GM12865 (cell line): ENCODE measurements at regions not wholly inside any gene's neighbourhood (a gene's known extent, or its start where the extent isn't known, plus 50 kb on each side); places are given as distances from the start of the nearest gene placed in this dataset.
A peak's percentile ranks its signal among the peaks of the same experiment; 100 is the strongest.
"Not testable (repeated sequence)": the region's sequence is repeated elsewhere in the genome, so short reads cannot be mapped to it uniquely, and the experiment has no call there.

ENCODE experiments used
- DNase-seq: peaks from one replicate; pipeline ENCODE4 v3.0.0; 2010; ENCODE audit warnings: low read depth
- H3K4me3 ChIP-seq: 2 replicates; pipeline ENCODE4 v1.5.1; 2011; ENCODE audit warnings: mild to moderate bottlenecking, low read depth, low read length, control low read depth
- CTCF ChIP-seq: IDR thresholded peaks from 2 replicates; pipeline ENCODE4 v1.5.1; 2011; ENCODE audit warnings: low read length, control low read depth, low read depth, inconsistent platforms; ENCODE audit not compliant: insufficient read depth; ENCODE audit errors: missing control alignments

- peak; percentile 94 for DNase-seq
- peak; percentile 64 for TF ChIP-seq CTCF
- peak overlapping the region; percentile 19 for H3K4me3 ChIP-seq
These were observed 841.9 kb upstream of the ACO1 start for GRCh38 chr9:31542384-31543055.

- no peak for TF ChIP-seq CTCF
- H3K4me3 ChIP-seq = no peak overlapping the region
- no peak for DNase-seq
These were observed 829.5 kb upstream of the ACO1 start for GRCh38 chr9:31554941-31555340.

- DNase-seq = peak; percentile 42
These were observed 827.6 kb upstream of the ACO1 start for GRCh38 chr9:31556667-31557463.

GRCh38 chr9:31572190-31572589 is 812.3 kb upstream of the ACO1 start:
- not testable (repeated sequence) for H3K4me3 ChIP-seq, DNase-seq

More at GRCh38 chr9:31556667-31557463, 827.6 kb upstream of the ACO1 start:
- no peak overlapping the region for H3K4me3 ChIP-seq
- no peak for TF ChIP-seq CTCF

GRCh38 chr9:31573561-31573960 is 810.9 kb upstream of the ACO1 start:
- H3K4me3 ChIP-seq = no peak overlapping the region
- TF ChIP-seq CTCF = no peak
- DNase-seq = no peak

GRCh38 chr9:31574006-31574765 is 810.3 kb upstream of the ACO1 start:
- no peak for TF ChIP-seq CTCF
- DNase-seq = no peak
- H3K4me3 ChIP-seq = no peak overlapping the region

GRCh38 chr9:31582071-31582470 is 802.4 kb upstream of the ACO1 start:
- DNase-seq = no peak
- TF ChIP-seq CTCF = no peak
- H3K4me3 ChIP-seq = no peak overlapping the region
